Liver (tissue), 3 donors: ENCODE measurements at regions not wholly inside any gene's neighbourhood (a gene's known extent, or its start where the extent isn't known, plus 50 kb on each side); places are given as distances from the start of the nearest gene placed in this dataset.

Experiments
- ATF3 ChIP-seq: IDR thresholded peaks from 2 replicates; pipeline ENCODE4 v1.6.1; 2016; ENCODE audit warnings: antibody characterized with exemption
- CTCF ChIP-seq: fragments of 150-350 bp; IDR thresholded peaks from 2 replicates; pipeline ENCODE4 v1.5.1; 2017; ENCODE audit warnings: improper control_type of control experiment, low read depth, low read length; ENCODE audit not compliant: missing input control
- FOXA1 ChIP-seq: IDR thresholded peaks from 2 replicates; pipeline ENCODE4 v1.6.1; 2016; ENCODE audit warnings: antibody characterized with exemption
- GABPA ChIP-seq, 2 donors: IDR thresholded peaks in 1 of 2; conservative IDR thresholded peaks in 1 of 2; 2 replicates each; pipeline ENCODE4 v1.6.1; 2016; ENCODE audit warnings: antibody characterized with exemption in 2 of 2, mild to moderate bottlenecking in 1 of 2, moderate library complexity in 1 of 2
- HNF4A ChIP-seq, 2 donors: conservative IDR thresholded peaks; 2 replicates each; pipeline ENCODE4 v1.6.1; 2016; ENCODE audit warnings: antibody characterized with exemption in 2 of 2, mild to moderate bottlenecking in 2 of 2
- RAD21 ChIP-seq, 2 donors: IDR thresholded peaks; 2 replicates each; pipeline ENCODE4 v1.6.1; 2016; ENCODE audit warnings: antibody characterized with exemption in 2 of 2, mild to moderate bottlenecking in 2 of 2
- RXRA ChIP-seq, 2 donors: IDR thresholded peaks; 2 replicates each; pipeline ENCODE4 v1.6.1; 2017 to 2018; ENCODE audit warnings: antibody characterized with exemption in 2 of 2, mild to moderate bottlenecking in 1 of 2
- TAF1 ChIP-seq: conservative IDR thresholded peaks from 2 replicates; pipeline ENCODE4 v1.6.1; 2016; ENCODE audit warnings: antibody characterized with exemption, mild to moderate bottlenecking
- YY1 ChIP-seq: IDR thresholded peaks from 2 replicates; pipeline ENCODE4 v1.6.1; 2016; ENCODE audit warnings: antibody characterized with exemption, mild to moderate bottlenecking
- TF ChIP-seq, protein P1 (sequence below): IDR thresholded peaks from 2 replicates; pipeline ENCODE4 v1.6.1; 2016; ENCODE audit warnings: antibody characterized with exemption
- TF ChIP-seq, protein P2 (sequence below): IDR thresholded peaks from 2 replicates; pipeline ENCODE4 v1.6.1; 2016; ENCODE audit warnings: antibody characterized with exemption, mild to moderate bottlenecking
- donor health status: healthy.
- donor health status: healthy.

- TF ChIP-seq YY1 (no peak), RXRA (IDR thresholded peaks at IDR 0.05) (no peak), CTCF (no peak), ATF3 (no peak), GABPA (IDR thresholded peaks at IDR 0.05 in 1 of 2, conservative IDR thresholded peaks at IDR 0.05 in 1 of 2) (no peak), FOXA1 (no peak), RAD21 (IDR thresholded peaks at IDR 0.05) (no peak), TAF1 (no peak), HNF4A (conservative IDR thresholded peaks at IDR 0.05) (no peak)
- TF ChIP-seq, protein P1, sequence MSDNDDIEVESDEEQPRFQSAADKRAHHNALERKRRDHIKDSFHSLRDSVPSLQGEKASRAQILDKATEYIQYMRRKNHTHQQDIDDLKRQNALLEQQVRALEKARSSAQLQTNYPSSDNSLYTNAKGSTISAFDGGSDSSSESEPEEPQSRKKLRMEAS: no peak
- TF ChIP-seq, protein P2, sequence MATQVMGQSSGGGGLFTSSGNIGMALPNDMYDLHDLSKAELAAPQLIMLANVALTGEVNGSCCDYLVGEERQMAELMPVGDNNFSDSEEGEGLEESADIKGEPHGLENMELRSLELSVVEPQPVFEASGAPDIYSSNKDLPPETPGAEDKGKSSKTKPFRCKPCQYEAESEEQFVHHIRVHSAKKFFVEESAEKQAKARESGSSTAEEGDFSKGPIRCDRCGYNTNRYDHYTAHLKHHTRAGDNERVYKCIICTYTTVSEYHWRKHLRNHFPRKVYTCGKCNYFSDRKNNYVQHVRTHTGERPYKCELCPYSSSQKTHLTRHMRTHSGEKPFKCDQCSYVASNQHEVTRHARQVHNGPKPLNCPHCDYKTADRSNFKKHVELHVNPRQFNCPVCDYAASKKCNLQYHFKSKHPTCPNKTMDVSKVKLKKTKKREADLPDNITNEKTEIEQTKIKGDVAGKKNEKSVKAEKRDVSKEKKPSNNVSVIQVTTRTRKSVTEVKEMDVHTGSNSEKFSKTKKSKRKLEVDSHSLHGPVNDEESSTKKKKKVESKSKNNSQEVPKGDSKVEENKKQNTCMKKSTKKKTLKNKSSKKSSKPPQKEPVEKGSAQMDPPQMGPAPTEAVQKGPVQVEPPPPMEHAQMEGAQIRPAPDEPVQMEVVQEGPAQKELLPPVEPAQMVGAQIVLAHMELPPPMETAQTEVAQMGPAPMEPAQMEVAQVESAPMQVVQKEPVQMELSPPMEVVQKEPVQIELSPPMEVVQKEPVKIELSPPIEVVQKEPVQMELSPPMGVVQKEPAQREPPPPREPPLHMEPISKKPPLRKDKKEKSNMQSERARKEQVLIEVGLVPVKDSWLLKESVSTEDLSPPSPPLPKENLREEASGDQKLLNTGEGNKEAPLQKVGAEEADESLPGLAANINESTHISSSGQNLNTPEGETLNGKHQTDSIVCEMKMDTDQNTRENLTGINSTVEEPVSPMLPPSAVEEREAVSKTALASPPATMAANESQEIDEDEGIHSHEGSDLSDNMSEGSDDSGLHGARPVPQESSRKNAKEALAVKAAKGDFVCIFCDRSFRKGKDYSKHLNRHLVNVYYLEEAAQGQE: no peak
These were observed 154.2 kb downstream of the ALDH8A1 start for GRCh38 chr6:134795691-134796090.
